Uterus (tissue), 3 donors: ENCODE measurements at regions not wholly inside any gene's neighbourhood (a gene's known extent, or its start where the extent isn't known, plus 50 kb on each side); places are given as distances from the start of the nearest gene placed in this dataset.

Experiments used
- DNase-seq, 2 donors: peaks; one replicate each; pipeline ENCODE4 v3.0.0-alpha.2; 2019 to 2020
- H3K27ac ChIP-seq, 2 donors: fragments of 200-600 bp; sonication (generic); 1 replicate in 1 of 2; 2 replicates in 1 of 2; pipeline ENCODE4 v1.5.1; 2016 to 2018
- H3K27me3 ChIP-seq, 2 donors: fragments of 200-600 bp; sonication (generic); one replicate each; pipeline ENCODE4 v1.5.1; 2018 to 2019; ENCODE audit warnings: control low read depth in 1 of 2
- H3K36me3 ChIP-seq, 2 donors: fragments of 200-600 bp; sonication (generic); one replicate each; pipeline ENCODE4 v1.5.1; 2019; ENCODE audit warnings: control low read depth in 1 of 2
- H3K4me1 ChIP-seq, 2 donors: fragments of 200-600 bp; sonication (generic); one replicate each; pipeline ENCODE4 v1.5.1; 2018 to 2019; ENCODE audit warnings: control low read depth in 1 of 2
- H3K4me3 ChIP-seq, 2 donors: fragments of 200-600 bp; sonication (generic); 1 replicate in 1 of 2; 2 replicates in 1 of 2; pipeline ENCODE4 v1.5.1; 2018 to 2019; ENCODE audit warnings: mild to moderate bottlenecking in 1 of 2
- H3K9me3 ChIP-seq, 2 donors: fragments of 200-600 bp; sonication (generic); one replicate each; pipeline ENCODE4 v1.5.1; 2019; ENCODE audit warnings: control low read depth in 1 of 2
- CTCF ChIP-seq, 4 experiments: fragments of 200-600 bp in 2 of 4; fragments of 450-650 bp in 2 of 4; sonication (generic) in 2 of 4; IDR thresholded peaks; one replicate each; pipeline ENCODE4 v1.5.1; 2016 to 2019; ENCODE audit warnings: antibody characterized with exemption in 4 of 4, mild to moderate bottlenecking in 2 of 4, moderate library complexity in 1 of 4
- POLR2A ChIP-seq, 2 donors: fragments of 450-650 bp; IDR thresholded peaks; one replicate each; pipeline ENCODE4 v1.6.1; 2016; ENCODE audit warnings: antibody characterized with exemption in 2 of 2, mild to moderate bottlenecking in 1 of 2, moderate library complexity in 1 of 2
- intact Hi-C: fragments of 100-400 bp; cut with DNase I; formaldehyde crosslinking; loops from one replicate; pipeline ENCODE4 v1.15.1; 2023; ENCODE audit warnings: low total_unique reads
- donor health status: DM: yes; HTN: yes; CAD: no.

- Histone ChIP-seq H3K9me3 (no peaks in the 10 kb centered on the region), H3K27ac (no peak overlapping the region), H3K36me3 (no peaks in the 10 kb centered on the region), H3K27me3 (no peaks in the 10 kb centered on the region), H3K4me1 (no peaks in the 10 kb centered on the region), H3K4me3 (no peak overlapping the region)
- intact Hi-C loops, result no loop called here
- DNase-seq, result no peak
- TF ChIP-seq CTCF (IDR thresholded peaks at IDR 0.05), result no peak
- no peak for TF ChIP-seq POLR2A (IDR thresholded peaks at IDR 0.05)
Measured at GRCh38 chr1:5156416-5157120, 502.2 kb downstream of the AJAP1 start.

- no peak overlapping the region for H3K4me3 ChIP-seq
- no peak for DNase-seq
- no peaks in the 10 kb centered on the region for H3K27me3 ChIP-seq
- no peaks in the 10 kb centered on the region for H3K9me3 ChIP-seq
- TF ChIP-seq POLR2A (IDR thresholded peaks at IDR 0.05), result no peak
- no peak for TF ChIP-seq CTCF (IDR thresholded peaks at IDR 0.05)
- intact Hi-C loops, result no loop called here
- no peaks in the 10 kb centered on the region for H3K4me1 ChIP-seq
- H3K27ac ChIP-seq, result no peak overlapping the region
- H3K36me3 ChIP-seq, result no peaks in the 10 kb centered on the region
Measured at GRCh38 chr1:5151511-5151910, 497.1 kb downstream of the AJAP1 start.

GRCh38 chr1:5150191-5150590, 495.8 kb downstream of the AJAP1 start:
- Histone ChIP-seq H3K4me1 (no peaks in the 10 kb centered on the region), H3K9me3 (no peaks in the 10 kb centered on the region), H3K27ac (no peak overlapping the region), H3K27me3 (no peaks in the 10 kb centered on the region), H3K36me3 (no peaks in the 10 kb centered on the region), H3K4me3 (no peak overlapping the region)
- intact Hi-C loops, result no loop called here
- TF ChIP-seq POLR2A (IDR thresholded peaks at IDR 0.05) (no peak), CTCF (IDR thresholded peaks at IDR 0.05) (no peak)
- DNase-seq, result no peak

GRCh38 chr1:5147806-5148205, 493.4 kb downstream of the AJAP1 start:
- Histone ChIP-seq H3K9me3 (no peaks in the 10 kb centered on the region), H3K4me3 (no peak overlapping the region), H3K4me1 (no peaks in the 10 kb centered on the region), H3K27me3 (no peaks in the 10 kb centered on the region), H3K36me3 (no peaks in the 10 kb centered on the region), H3K27ac (no peak overlapping the region)
- no peak for DNase-seq
- intact Hi-C loops, result no loop called here
- no peak for TF ChIP-seq POLR2A (IDR thresholded peaks at IDR 0.05)
- TF ChIP-seq CTCF (IDR thresholded peaks at IDR 0.05), result no peak

- Histone ChIP-seq H3K27me3 (no peaks in the 10 kb centered on the region), H3K4me3 (no peak overlapping the region), H3K36me3 (no peaks in the 10 kb centered on the region), H3K27ac (no peak overlapping the region), H3K9me3 (no peaks in the 10 kb centered on the region), H3K4me1 (no peaks in the 10 kb centered on the region)
- intact Hi-C loops, result no loop called here
- DNase-seq, result no peak
- no peak for TF ChIP-seq CTCF (IDR thresholded peaks at IDR 0.05)
- no peak for TF ChIP-seq POLR2A (IDR thresholded peaks at IDR 0.05)
Measured at GRCh38 chr1:5142389-5142788, 488.0 kb downstream of the AJAP1 start.
